ENCODE measurements at regions not wholly inside any gene's neighbourhood (a gene's known extent, or its start where the extent isn't known, plus 50 kb on each side); places are given as distances from the start of the nearest gene placed in this dataset.

- DNase-seq = no peak
Measured at GRCh38 chr1:243910607-243911006, 60.6 kb upstream of the AKT3 start.

GRCh38 chr1:243903895-243904294, 53.9 kb upstream of the AKT3 start:
- DNase-seq = no peak

- no peak for DNase-seq
Measured at GRCh38 chr1:243903041-243903440, 53.0 kb upstream of the AKT3 start.

GRCh38 chr1:243902100-243902499, 52.1 kb upstream of the AKT3 start:
- no peak for DNase-seq
